HEK293 (cell line): ENCODE measurements at regions not wholly inside any gene's neighbourhood (a gene's known extent, or its start where the extent isn't known, plus 50 kb on each side); places are given as distances from the start of the nearest gene placed in this dataset.

Experiments used
- CTCF ChIP-seq: fragments of 450-650 bp; formaldehyde crosslinking; IDR thresholded peaks from 2 replicates; pipeline ENCODE4 v1.5.1; 2016; ENCODE audit warnings: missing biosample characterization, missing genetic modification characterization
- GLI4 ChIP-seq: fragments of 450-650 bp; formaldehyde crosslinking; IDR thresholded peaks from 2 replicates; pipeline ENCODE4 v1.5.1; 2016; ENCODE audit warnings: missing biosample characterization, missing genetic modification characterization
- REST ChIP-seq: fragments of 450-650 bp; formaldehyde crosslinking; IDR thresholded peaks from 2 replicates; pipeline ENCODE4 v1.5.1; 2016; ENCODE audit warnings: missing biosample characterization, missing genetic modification characterization
- ZNF324 ChIP-seq: fragments of 450-650 bp; formaldehyde crosslinking; IDR thresholded peaks from 2 replicates; pipeline ENCODE4 v1.5.1; 2016; ENCODE audit warnings: missing biosample characterization, missing genetic modification characterization
- ZNF585B ChIP-seq: fragments of 450-650 bp; formaldehyde crosslinking; IDR thresholded peaks from 2 replicates; pipeline ENCODE4 v1.5.1; 2016; ENCODE audit warnings: missing biosample characterization, missing genetic modification characterization

- TF ChIP-seq CTCF (tag by site-specific recombination) (no peak), ZNF324 (no peak), GLI4 (no peak), REST (no peak), ZNF585B (tag by site-specific recombination) (no peak)
Observed at GRCh38 chr10:120087109-120087508, 194.6 kb downstream of the SEC23IP start.
